IMR-90 (cell line): ENCODE measurements at regions not wholly inside any gene's neighbourhood (a gene's known extent, or its start where the extent isn't known, plus 50 kb on each side); places are given as distances from the start of the nearest gene placed in this dataset.

ENCODE experiments used
- ATAC-seq: fragments of 200-7000 bp; cut with Tn5 transposase; 2 replicates; pipeline ENCODE4 v1.9.1; 2020; ENCODE audit warnings: low read depth, mild to moderate bottlenecking, moderate library complexity
- BruUV-seq: library from RNA; stranded (reverse); fragments of 400-500 nt; replicated peaks from 2 replicates; lab custom pipeline; 2021; lab: Mats Ljungman, UMichigan
- CTCF ChIA-PET: fragments of 300-600 bp; formaldehyde crosslinking; extraction: SDS; loops from one replicate; lab custom pipeline; 2021; ENCODE audit warnings: antibody characterized with exemption; lab: Yijun Ruan, JAX
- POLR2A ChIA-PET: fragments of 300-600 bp; sonication (Branson Sonifier 250); formaldehyde crosslinking; loops from one replicate; lab custom pipeline; 2022; ENCODE audit warnings: antibody characterized with exemption; ENCODE audit not compliant: unreplicated experiment; lab: Charles Lee
- DNase-seq: peaks from one replicate; pipeline ENCODE4 v3.0.0; 2013
- H2AFZ ChIP-seq: replicated peaks from 2 replicates; pipeline ENCODE3; 2013; ENCODE audit warnings: low read length, mild to moderate bottlenecking; ENCODE audit not compliant: poor library complexity
- H2AK5ac ChIP-seq: 2 replicates; pipeline ENCODE4 v1.6.1; 2013; ENCODE audit warnings: low read depth, low read length, inconsistent platforms
- H2AK9ac ChIP-seq: replicated peaks from 2 replicates; pipeline ENCODE3; 2013; ENCODE audit warnings: mild to moderate bottlenecking, low read depth, low read length, moderate library complexity; ENCODE audit not compliant: poor library complexity
- H2BK120ac ChIP-seq: 2 replicates; pipeline ENCODE4 v1.6.1; 2013; ENCODE audit warnings: low read depth, low read length, inconsistent platforms
- H2BK15ac ChIP-seq: 3 replicates; pipeline ENCODE4 v1.6.1; 2013; ENCODE audit warnings: low read depth, low read length, inconsistent platforms
- H2BK20ac ChIP-seq: 2 replicates; pipeline ENCODE4 v1.6.1; 2013; ENCODE audit warnings: low read depth, mild to moderate bottlenecking, inconsistent platforms, low read length, moderate library complexity
- H2BK5ac ChIP-seq: 2 replicates; pipeline ENCODE4 v1.6.1; 2013; ENCODE audit warnings: mild to moderate bottlenecking, low read depth, low read length, inconsistent platforms; ENCODE audit not compliant: poor library complexity, severe bottlenecking
- H3K14ac ChIP-seq: replicated peaks from 2 replicates; pipeline ENCODE4 v1.6.1; 2013; ENCODE audit warnings: low read depth, low read length, inconsistent platforms
- H3K18ac ChIP-seq: 2 replicates; pipeline ENCODE4 v1.6.1; 2013; ENCODE audit warnings: low read depth, low read length, control low read depth
- H3K23ac ChIP-seq: 2 replicates; pipeline ENCODE4 v1.6.1; 2013; ENCODE audit warnings: low read depth, low read length, inconsistent platforms
- H3K27ac ChIP-seq: 2 replicates; pipeline ENCODE4 v1.5.1; 2013; ENCODE audit warnings: mild to moderate bottlenecking, control low read depth, low read length; ENCODE audit not compliant: insufficient read depth
- H3K27me3 ChIP-seq: 2 replicates; pipeline ENCODE4 v1.6.1; 2013; ENCODE audit warnings: low read length; ENCODE audit not compliant: control insufficient read depth, insufficient read depth
- H3K36me3 ChIP-seq: 2 replicates; pipeline ENCODE4 v1.6.1; 2013; ENCODE audit warnings: low read length, mixed read lengths; ENCODE audit not compliant: control insufficient read depth, insufficient read depth
- H3K4ac ChIP-seq: 2 replicates; pipeline ENCODE4 v1.6.1; 2013; ENCODE audit warnings: low read depth, low read length, inconsistent platforms
- H3K4me1 ChIP-seq: 2 replicates; pipeline ENCODE4 v1.6.1; 2013; ENCODE audit warnings: low read length, mixed read lengths; ENCODE audit not compliant: control insufficient read depth, insufficient read depth
- H3K4me2 ChIP-seq: 2 replicates; pipeline ENCODE4 v1.6.1; 2013; ENCODE audit warnings: low read depth, mild to moderate bottlenecking, control low read depth, low read length, moderate library complexity
- H3K4me3 ChIP-seq: 2 replicates; pipeline ENCODE4 v1.5.1; 2013; ENCODE audit warnings: low read depth, mild to moderate bottlenecking, control low read depth, low read length, moderate library complexity; ENCODE audit not compliant: insufficient read depth
- H3K56ac ChIP-seq: 2 replicates; pipeline ENCODE4 v1.6.1; 2013; ENCODE audit warnings: low read length, inconsistent platforms; ENCODE audit not compliant: insufficient read depth; ENCODE audit errors: extremely low read depth
- H3K79me1 ChIP-seq, 2 experiments: 2 replicates each; pipeline ENCODE4 v1.6.1; 2013; ENCODE audit warnings: low read length in 2 of 2, inconsistent platforms in 1 of 2, low read depth in 1 of 2
- H3K9ac ChIP-seq: 2 replicates; pipeline ENCODE4 v1.6.1; 2013; ENCODE audit warnings: low read depth, low read length, control low read depth
- H3K9me1 ChIP-seq: 2 replicates; pipeline ENCODE4 v1.6.1; 2013; ENCODE audit warnings: low read length, inconsistent platforms; ENCODE audit not compliant: insufficient read depth
- H3K9me3 ChIP-seq: 2 replicates; pipeline ENCODE4 v1.6.1; 2013; ENCODE audit warnings: low read length; ENCODE audit not compliant: control insufficient read depth, insufficient read depth
- H4K20me1 ChIP-seq: 2 replicates; pipeline ENCODE4 v1.6.1; 2013; ENCODE audit warnings: low read length, inconsistent platforms; ENCODE audit not compliant: insufficient read depth
- H4K5ac ChIP-seq: 2 replicates; pipeline ENCODE4 v1.6.1; 2013; ENCODE audit warnings: mild to moderate bottlenecking, low read depth, low read length, control low read depth
- H4K8ac ChIP-seq, 2 experiments: 2 replicates each; pipeline ENCODE4 v1.6.1; 2013; ENCODE audit warnings: low read depth in 2 of 2, low read length in 2 of 2, control low read depth in 1 of 2, inconsistent platforms in 1 of 2
- H4K91ac ChIP-seq: 2 replicates; pipeline ENCODE4 v1.6.1; 2013; ENCODE audit warnings: low read depth, low read length, inconsistent platforms; ENCODE audit not compliant: insufficient read depth
- FOS ChIP-seq: fragments of 150-350 bp; IDR thresholded peaks from 2 replicates; pipeline ENCODE4 v1.6.1; 2016; ENCODE audit warnings: low read depth, low read length
- MXI1 ChIP-seq: IDR thresholded peaks from 2 replicates; pipeline ENCODE4 v1.6.1; 2012; ENCODE audit warnings: low read depth, mild to moderate bottlenecking, low read length, moderate library complexity, borderline replicate concordance
- WGBS, 2 experiments: methylation state at CpG; one replicate each; pipeline versions ENCODE4 v1.1.5 to v1.1.7; 2013; ENCODE audit warnings: missing lambda C conversion rate in 2 of 2; ENCODE audit not compliant: insufficient read length in 1 of 2; ENCODE audit errors: extremely low coverage in 2 of 2; 5-methylcytosine and 5-hydroxymethylcytosine counted together
- dilution Hi-C: fragments of 300-500 bp; cut with HindIII; formaldehyde crosslinking; loops from one replicate; pipeline ENCODE4 v1.14.3; 2018; ENCODE audit warnings: low sequenced_read_pairs; ENCODE audit not compliant: unreplicated experiment
- in situ Hi-C: fragments of 300-500 bp; cut with MboI; formaldehyde crosslinking; loops from 3 replicates; pipeline ENCODE4 v1.14.3; 2019; ENCODE audit warnings: low sequenced_read_pairs, inconsistent platforms, mixed read lengths
- intact Hi-C: fragments of 100-400 bp; cut with micrococcal nuclease; formaldehyde crosslinking; loops from 2 replicates; pipeline ENCODE4 v1.10.0; 2022

- H2AK9ac ChIP-seq = no peak overlapping the region
- ChIA-PET CTCF (no interaction called here), POLR2A (no interaction called here)
- no peak overlapping the region for H4K8ac ChIP-seq
- no peak overlapping the region for H3K9ac ChIP-seq
- dilution Hi-C loops = no loop called here
- H3K4me2 ChIP-seq = no peak overlapping the region
- no peak overlapping the region for H2AFZ ChIP-seq
- H4K20me1 ChIP-seq = no peaks in the 10 kb centered on the region
- no peak overlapping the region for H2BK20ac ChIP-seq
- H2AK5ac ChIP-seq = no peak overlapping the region
- no TSS peak for BruUV-seq
- H2BK120ac ChIP-seq = no peak overlapping the region
- H3K4me1 ChIP-seq = no peaks in the 10 kb centered on the region
- H4K5ac ChIP-seq = no peak overlapping the region
- H3K23ac ChIP-seq = no peak overlapping the region
- H3K9me1 ChIP-seq = no peaks in the 10 kb centered on the region
- H3K14ac ChIP-seq = no peak overlapping the region
- in situ Hi-C loops = no loop called here
- H3K9me3 ChIP-seq = no peaks in the 10 kb centered on the region
- H4K91ac ChIP-seq = no peak overlapping the region
- no peak overlapping the region for H2BK15ac ChIP-seq
- no peak overlapping the region for H3K27ac ChIP-seq
- no CpG with 5 or more reads among the region's 2 CpGs for whole genome bisulfite sequencing, 2 experiments
- H3K18ac ChIP-seq = no peak overlapping the region
- no peaks in the 10 kb centered on the region for H3K27me3 ChIP-seq
- no peaks in the 10 kb centered on the region for H3K79me1 ChIP-seq
- H3K36me3 ChIP-seq = no peaks in the 10 kb centered on the region
- no peak overlapping the region for H3K4me3 ChIP-seq
- intact Hi-C loops = no loop called here
- no peak overlapping the region for H3K56ac ChIP-seq
- H3K4ac ChIP-seq = no peak overlapping the region
- H2BK5ac ChIP-seq = no peak overlapping the region
- TF ChIP-seq MXI1 (no peak), FOS (no peak)
- ATAC-seq (no peak), DNase-seq (no peak)
These were observed 372.3 kb downstream of the USP25 start for GRCh38 chr21:16102113-16102512.
